GM19324 (cell line): ENCODE measurements at regions not wholly inside any gene's neighbourhood (a gene's known extent, or its start where the extent isn't known, plus 50 kb on each side); places are given as distances from the start of the nearest gene placed in this dataset.
"Not testable (repeated sequence)": the region's sequence is repeated elsewhere in the genome, so short reads cannot be mapped to it uniquely, and the experiment has no call there.

Experiments
- ATAC-seq: cut with Tn5 transposase; IDR thresholded peaks from one replicate; pipeline ENCODE4 v1.9.1; 2021; ENCODE audit warnings: mild to moderate bottlenecking, moderate library complexity; ENCODE audit not compliant: unreplicated experiment, low FRiP score

- ATAC-seq: no peak
Measured at GRCh38 chr12:107826276-107826675, 51.8 kb downstream of the ASCL4 start.

DNA sequence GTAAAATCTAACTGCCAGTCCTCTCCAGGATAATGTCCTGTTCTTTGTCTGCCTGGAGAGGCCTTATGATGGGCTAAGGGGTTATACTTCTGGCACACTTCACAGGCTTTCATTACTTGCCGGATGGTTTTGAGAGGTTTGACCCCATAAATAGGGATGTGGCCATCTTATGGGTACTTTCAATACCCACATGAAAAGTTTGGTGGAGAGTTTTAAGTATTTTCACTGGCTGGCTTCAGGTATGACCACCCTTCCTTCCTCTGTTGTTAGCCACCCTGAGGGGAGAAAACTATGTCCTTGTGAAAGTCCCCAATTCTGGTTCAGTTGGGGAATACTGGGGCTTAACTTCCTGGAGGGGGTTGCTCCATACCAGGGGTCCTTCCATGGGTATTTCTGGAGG lies 54.8 kb downstream of the ASCL4 start:
- ATAC-seq: no peak

- no peak for ATAC-seq
Measured at GRCh38 chr12:107832441-107832840, 57.9 kb downstream of the ASCL4 start.

DNA sequence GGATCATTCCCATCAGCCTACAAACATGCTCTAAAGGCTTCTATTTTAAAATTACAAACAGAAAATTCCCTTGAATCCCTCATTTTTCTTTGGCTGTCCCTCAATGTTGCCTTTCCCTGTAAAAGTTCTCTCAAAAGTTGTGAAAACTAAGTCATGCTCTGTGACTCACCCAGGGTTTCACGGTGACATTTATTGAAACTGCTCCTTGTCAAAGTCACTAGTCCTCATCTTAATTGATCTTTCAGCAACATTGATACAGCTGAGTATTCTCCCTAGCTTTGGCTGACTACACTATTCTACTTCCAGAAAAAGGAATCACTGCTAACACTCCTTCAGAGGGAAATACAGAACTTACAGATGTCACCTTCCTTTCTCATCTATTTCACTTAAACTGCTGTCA lies 65.7 kb downstream of the ASCL4 start:
- no peak for ATAC-seq

GRCh38 chr12:107843351-107844311 lies 69.1 kb downstream of the ASCL4 start:
- no peak for ATAC-seq

- no peak for ATAC-seq
Measured at GRCh38 chr12:107844312-107844921, 69.9 kb downstream of the ASCL4 start.

DNA sequence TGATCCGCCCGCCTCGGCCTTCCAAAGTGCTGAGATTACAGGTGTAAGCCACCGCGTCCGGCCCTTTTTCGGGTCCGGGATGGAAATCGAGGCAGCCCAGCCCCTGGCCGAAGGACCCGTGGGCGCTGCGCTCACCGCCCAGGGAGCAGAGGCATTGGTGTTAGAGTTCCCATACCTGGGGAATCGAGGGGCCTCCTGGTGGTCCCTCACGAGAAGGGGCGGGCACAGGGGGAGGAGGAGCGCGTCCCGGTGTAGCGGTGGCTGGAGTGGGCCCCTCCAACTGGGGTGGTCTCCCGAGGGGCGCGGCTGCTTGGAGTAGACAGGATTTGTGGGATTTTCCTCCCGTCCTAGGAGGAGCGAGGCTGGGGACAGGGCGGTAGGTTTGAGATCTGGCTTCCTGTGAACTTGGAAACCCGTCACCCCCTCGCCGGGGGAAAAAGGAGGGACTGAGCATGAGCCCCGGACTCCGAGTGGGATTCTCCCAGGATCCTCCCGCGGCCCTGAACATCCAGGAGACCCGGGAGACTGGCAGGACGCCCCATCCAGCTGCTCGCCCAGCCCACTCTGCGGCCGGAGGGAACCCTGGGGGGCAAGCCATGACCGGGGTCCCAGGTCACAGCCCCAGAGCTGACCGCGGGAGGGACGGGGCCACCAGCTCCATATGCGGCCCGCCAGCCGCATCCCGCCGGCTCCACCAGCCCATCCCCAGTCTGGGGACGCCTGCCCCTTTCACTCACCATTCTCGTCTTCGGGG lies 70.9 kb downstream of the ASCL4 start:
- ATAC-seq: no peak

DNA sequence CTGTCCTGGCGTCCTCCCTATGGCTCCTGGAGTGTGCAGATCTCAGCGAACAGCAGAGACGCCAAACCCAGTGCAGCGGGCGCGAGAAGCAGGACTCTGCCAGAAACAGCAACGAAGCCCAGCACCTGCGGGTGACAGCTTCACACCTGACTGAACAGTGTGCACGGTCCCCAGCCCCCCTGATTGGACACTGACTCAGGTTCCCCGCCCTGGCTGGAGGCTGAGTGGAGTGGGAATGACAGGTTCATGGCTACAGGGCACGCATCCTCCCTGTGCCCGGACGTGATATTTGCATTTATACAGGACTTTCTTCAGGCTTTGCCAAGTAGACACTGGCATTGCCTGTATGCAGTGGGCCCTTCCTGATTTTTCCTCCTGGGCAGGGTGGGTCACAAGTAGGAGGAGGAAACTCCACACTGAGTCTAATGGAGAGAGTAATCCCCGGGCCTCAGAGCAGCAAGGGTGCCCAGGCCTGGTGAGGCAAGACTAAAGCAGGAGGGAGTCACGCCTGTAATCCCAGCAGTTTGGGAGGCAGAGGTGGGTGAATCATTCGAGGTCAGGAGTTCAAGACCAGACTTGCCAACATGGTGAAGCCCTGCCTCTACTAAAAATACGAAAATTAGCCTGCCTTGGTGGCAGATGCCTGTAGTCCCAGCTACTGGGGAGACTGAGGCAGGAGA lies 71.6 kb downstream of the ASCL4 start:
- ATAC-seq: no peak

GRCh38 chr12:107847430-107847829 lies 72.9 kb downstream of the ASCL4 start:
- no peak for ATAC-seq

DNA sequence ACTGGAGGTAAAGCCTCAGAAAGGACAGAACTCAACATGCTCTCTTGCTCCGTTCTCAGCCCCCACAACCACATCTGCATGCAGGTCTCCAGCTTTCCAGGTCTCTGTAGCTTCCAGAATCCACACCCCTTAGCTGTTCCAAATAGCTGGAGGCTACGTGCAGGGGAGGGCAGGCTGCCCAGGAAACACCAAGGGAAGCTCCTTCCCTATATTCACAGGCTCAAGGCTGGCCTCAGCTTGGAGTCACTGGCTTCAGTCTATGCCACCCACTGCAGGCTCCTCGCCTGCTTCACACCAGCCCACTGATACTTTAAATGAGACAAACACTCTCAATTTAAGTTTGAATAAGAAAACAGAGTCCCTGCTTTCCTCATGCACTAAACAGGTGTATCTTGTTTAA lies 73.3 kb downstream of the ASCL4 start:
- no peak for ATAC-seq

DNA sequence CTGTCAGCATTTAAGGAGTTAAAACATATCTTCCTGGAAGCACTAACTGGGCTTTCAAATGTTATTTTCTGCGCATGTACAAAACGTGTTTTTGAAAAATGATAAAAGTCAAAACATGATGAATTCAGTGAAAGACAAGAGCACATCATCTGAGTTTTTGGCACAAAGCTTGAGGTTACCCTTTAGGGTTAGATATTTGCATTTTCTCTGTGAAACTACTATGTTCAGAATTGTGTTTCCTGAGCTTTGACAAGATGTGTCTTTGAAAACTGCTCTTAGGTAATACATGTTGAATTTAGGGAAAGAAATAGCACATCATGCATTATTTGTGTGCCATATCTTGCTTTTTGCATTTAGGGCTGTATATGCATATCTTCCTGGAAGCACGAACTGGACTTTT lies 79.0 kb downstream of the ASCL4 start:
- ATAC-seq: no peak

- no peak for ATAC-seq
Measured at GRCh38 chr12:107855471-107855870, 81.0 kb downstream of the ASCL4 start.

- no peak for ATAC-seq
Measured at GRCh38 chr12:107856096-107856495, 81.6 kb downstream of the ASCL4 start.

DNA sequence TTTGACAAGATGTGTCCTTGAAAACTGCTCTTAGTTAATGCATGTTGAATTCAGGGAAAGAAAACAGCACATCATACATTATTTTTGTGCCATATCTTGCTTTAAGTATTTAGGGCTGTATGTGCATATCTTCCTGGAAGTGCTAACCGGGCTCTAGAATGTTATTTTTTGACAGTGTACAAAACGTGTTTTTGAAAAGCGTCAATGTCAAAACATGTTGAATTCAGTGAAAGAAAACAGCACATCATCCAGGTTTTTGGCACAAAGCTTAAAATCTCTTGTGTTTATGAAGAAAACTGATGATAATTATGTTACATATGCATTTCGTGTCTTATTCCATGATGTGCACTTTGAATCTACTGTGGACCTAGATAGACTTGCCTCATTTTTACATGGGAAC lies 82.7 kb downstream of the ASCL4 start:
- no peak for ATAC-seq

DNA sequence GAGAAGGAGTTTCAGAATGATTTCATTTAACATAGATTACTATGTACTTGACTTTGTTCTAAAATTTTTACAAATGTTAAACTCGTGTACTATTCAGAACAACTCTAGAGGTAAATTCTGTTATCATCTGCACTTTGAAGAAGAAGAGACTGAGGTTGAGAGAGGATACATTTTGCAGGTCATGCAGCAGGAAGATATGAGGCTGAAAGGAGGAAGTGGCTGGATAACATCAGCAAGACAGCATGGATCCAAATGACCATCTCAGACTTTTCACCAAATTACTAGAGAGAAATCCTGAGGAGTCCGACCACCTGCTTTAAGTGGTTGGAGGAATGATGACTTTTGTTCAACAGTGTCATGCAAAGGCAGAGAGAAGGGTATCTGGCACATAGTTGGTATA lies 84.9 kb downstream of the ASCL4 start:
- ATAC-seq: no peak

DNA sequence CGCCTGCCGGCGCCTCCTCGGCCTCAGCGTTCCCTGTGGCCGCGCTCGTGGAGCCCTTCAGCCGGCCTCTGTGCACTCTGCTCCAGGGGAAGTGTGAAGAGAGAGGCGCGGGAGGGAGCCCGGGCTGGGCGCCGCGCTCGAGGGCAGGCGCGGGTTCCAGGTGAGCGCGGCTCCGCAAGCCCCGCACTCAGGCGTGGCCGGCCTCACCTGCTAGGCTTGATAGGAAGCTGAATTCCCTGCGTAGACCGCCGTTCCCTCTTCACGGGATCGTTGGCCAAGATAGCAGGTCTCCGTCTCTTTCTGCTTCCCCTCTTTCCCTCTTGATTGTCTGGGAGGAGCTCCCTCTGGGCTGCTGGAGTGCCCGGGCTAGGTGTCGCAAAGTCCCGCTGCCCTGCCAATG lies 89.7 kb downstream of the ASCL4 start:
- no peak for ATAC-seq

GRCh38 chr12:107864727-107865126 lies 90.2 kb downstream of the ASCL4 start:
- ATAC-seq: not testable (repeated sequence)

DNA sequence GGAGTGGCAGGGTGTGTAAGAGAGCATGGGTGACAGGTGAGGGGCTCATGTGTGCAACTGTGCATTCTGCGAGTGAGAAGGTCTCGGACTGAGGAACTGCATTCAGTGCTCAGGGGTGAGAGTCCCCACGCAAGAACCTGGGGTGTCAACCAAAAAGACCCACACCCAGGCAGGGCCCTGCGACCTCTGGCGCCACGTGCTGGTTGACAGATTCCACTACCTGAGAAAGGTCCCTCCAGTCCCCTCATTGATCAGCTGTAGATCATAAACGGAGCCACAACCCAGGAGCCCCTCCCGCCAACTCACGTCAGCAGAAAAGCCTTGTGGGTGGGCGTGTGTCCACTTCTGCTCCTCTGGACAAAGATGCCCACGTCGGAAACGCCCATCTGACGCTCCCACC lies 98.7 kb downstream of the ASCL4 start:
- no peak for ATAC-seq

- ATAC-seq: no peak
Measured at GRCh38 chr12:107875786-107876185, 101.3 kb downstream of the ASCL4 start.

- no peak for ATAC-seq
Measured at GRCh38 chr12:107884769-107885694, 110.5 kb downstream of the ASCL4 start.
